ENCODE measurements at regions not wholly inside any gene's neighbourhood (a gene's known extent, or its start where the extent isn't known, plus 50 kb on each side); places are given as distances from the start of the nearest gene placed in this dataset.

- no peaks in the 10 kb centered on the region for H3K9me3 ChIP-seq (replicated peaks; ENCODE audit: control insufficient read depth, insufficient read depth, low read length)
- H3K4me2 ChIP-seq (ENCODE audit: insufficient read depth, low read length): no peak overlapping the region
- TF ChIP-seq POLR2AphosphoS5 (IDR thresholded peaks at IDR 0.05; ENCODE audit: insufficient read depth, low read depth, low read length): no peak
- no peak for TF ChIP-seq FOS (IDR thresholded peaks at IDR 0.05; ENCODE audit: borderline replicate concordance, insufficient read depth, low read length)
- TF ChIP-seq JUN (IDR thresholded peaks at IDR 0.05; ENCODE audit: borderline replicate concordance, insufficient read depth, insufficient read length, low read depth): no peak
- no peak for TF ChIP-seq MAX (IDR thresholded peaks at IDR 0.05; ENCODE audit: insufficient read depth, insufficient read length)
- TF ChIP-seq CTCF (IDR thresholded peaks at IDR 0.05; ENCODE audit: extremely low read depth in 1 of 2, insufficient read depth in 1 of 2, low read depth in 1 of 2, low read length in 2 of 2): no peak
- TF ChIP-seq POLR2A (IDR thresholded peaks at IDR 0.05; ENCODE audit: low read depth, low read length): no peak
- TF ChIP-seq EZH2 (IDR thresholded peaks at IDR 0.05; ENCODE audit: borderline replicate concordance, low read depth, low read length, severe bottlenecking): no peak
- TF ChIP-seq MYC (IDR thresholded peaks at IDR 0.05; ENCODE audit: low read depth, low read length): no peak
- no peak for TF ChIP-seq GATA2 (IDR thresholded peaks at IDR 0.05; ENCODE audit: insufficient read depth, insufficient read length, low read depth, low read length)
- H3K27me3 ChIP-seq (ENCODE audit: control insufficient read depth in 2 of 2, insufficient read depth in 2 of 2, low read length in 2 of 2): no peaks in the 10 kb centered on the region
- FAIRE-seq: no peak
- dilution Hi-C loops (cut with MboI; ENCODE audit: extremely low pct_ligation_motif_present, low sequenced_read_pairs): no loop called here
- intact Hi-C loops (cut with micrococcal nuclease): no loop called here
- H2AFZ ChIP-seq (ENCODE audit: low read depth, low read length): no peak overlapping the region
- H3K79me2 ChIP-seq (ENCODE audit: control insufficient read depth, insufficient read depth, low read length): no peaks in the 10 kb centered on the region
- BruUV-seq (replicated peaks): no TSS peak
- H3K36me3 ChIP-seq (ENCODE audit: control insufficient read depth in 2 of 2, extremely low read depth in 1 of 2, insufficient read depth in 2 of 2, low read length in 2 of 2): no peaks in the 10 kb centered on the region
- H3K9ac ChIP-seq (replicated peaks; ENCODE audit: extremely low read depth, insufficient read depth, low read length): no peak overlapping the region
- no peak overlapping the region for H3K4me3 ChIP-seq (replicated peaks in 1 of 3; ENCODE audit: insufficient read depth in 1 of 3, low read depth in 1 of 3, low read length in 3 of 3)
- ChIA-PET CTCF (no interaction called here), POLR2A (no interaction called here)
- no peak for DNase-seq (ENCODE audit: low read depth, low spot score)
- no peak overlapping the region for H3K27ac ChIP-seq (ENCODE audit: insufficient read depth, low read depth, low read length)
- H3K9me1 ChIP-seq (replicated peaks; ENCODE audit: control insufficient read depth, extremely low read depth, insufficient read depth, low read length): no peaks in the 10 kb centered on the region
- no peaks in the 10 kb centered on the region for H3K4me1 ChIP-seq (ENCODE audit: control insufficient read depth, extremely low read depth, insufficient read depth, low read length)
- H4K20me1 ChIP-seq (replicated peaks; ENCODE audit: control insufficient read depth, extremely low read depth, insufficient read depth, low read length): no peaks in the 10 kb centered on the region
These were observed 284.2 kb downstream of the SI start for GRCh38 chr3:164794099-164794498.

Measured in endothelial cell of umbilical vein (primary cell).